22Rv1 (cell line): ENCODE measurements at regions not wholly inside any gene's neighbourhood (a gene's known extent, or its start where the extent isn't known, plus 50 kb on each side); places are given as distances from the start of the nearest gene placed in this dataset.

ENCODE experiments used
- CTCF ChIP-seq: fragments of 450-650 bp; IDR thresholded peaks from 2 replicates; pipeline ENCODE4 v1.5.1; 2017; ENCODE audit warnings: mild to moderate bottlenecking
- ZFX ChIP-seq: fragments of 450-650 bp; IDR thresholded peaks from 2 replicates; pipeline ENCODE4 v1.6.1; 2017; ENCODE audit warnings: antibody characterized with exemption, borderline replicate concordance

DNA sequence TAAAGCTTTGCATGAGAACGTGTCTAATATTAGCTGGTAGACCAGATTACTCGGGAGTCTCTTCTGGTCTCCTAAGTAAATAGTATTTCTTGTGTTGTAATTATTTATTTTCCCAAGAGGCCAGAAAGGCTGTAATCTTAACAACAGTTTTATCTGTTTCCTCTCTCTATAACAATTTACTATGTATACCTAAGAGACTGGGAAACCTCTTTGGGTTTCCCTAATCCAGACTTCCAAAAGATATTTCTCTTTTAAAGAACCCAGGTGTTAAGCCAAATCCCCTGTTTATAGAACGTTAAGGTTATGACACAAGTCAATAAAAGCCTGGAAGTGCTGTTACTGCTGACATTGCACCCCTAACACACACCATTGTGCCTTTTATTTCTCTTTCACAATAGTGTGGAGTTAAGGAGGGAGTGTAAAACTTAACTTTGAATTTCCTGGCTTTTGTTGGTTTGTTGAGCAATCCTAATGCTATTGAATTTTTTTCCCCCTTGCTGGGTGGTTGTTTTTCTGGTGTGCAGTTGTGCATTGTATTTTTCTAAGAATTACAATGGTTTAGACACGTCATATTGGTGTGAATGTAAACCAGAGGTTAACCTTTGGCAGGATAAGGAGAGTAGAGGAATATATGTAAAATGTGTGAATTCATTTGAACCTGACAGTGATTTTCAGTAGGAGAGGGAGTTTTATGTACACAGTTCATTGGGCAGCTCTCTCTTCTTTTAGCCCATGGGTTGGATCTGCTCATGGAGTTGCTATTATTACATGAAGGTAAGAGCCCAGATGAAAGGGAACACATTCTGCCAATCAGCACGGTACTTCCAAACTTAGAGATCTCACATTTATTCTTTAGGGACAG is 192.8 kb downstream of the MTX2 start:
- TF ChIP-seq CTCF (no peak), ZFX (no peak)
